BJ (cell line): ENCODE measurements at regions not wholly inside any gene's neighbourhood (a gene's known extent, or its start where the extent isn't known, plus 50 kb on each side); places are given as distances from the start of the nearest gene placed in this dataset.

Experiments used
- CTCF ChIA-PET: fragments of 350-600 bp; formaldehyde crosslinking; extraction: SDS; loops from one replicate; lab custom pipeline; 2021; ENCODE audit warnings: antibody characterized with exemption, inconsistent platforms; lab: Yijun Ruan, JAX
- POLR2A ChIA-PET: fragments of 300-600 bp; sonication (Branson Sonifier 250); formaldehyde crosslinking; extraction: SDS; loops from one replicate; lab custom pipeline; 2021; ENCODE audit warnings: antibody characterized with exemption; lab: Charles Lee
- DNase-seq: peaks from one replicate; pipeline ENCODE4 v3.0.0-alpha.2; 2011; ENCODE audit warnings: low read depth
- H3K27me3 ChIP-seq: 2 replicates; pipeline ENCODE4 v1.6.0; 2011; ENCODE audit warnings: low read length; ENCODE audit not compliant: control insufficient read depth, insufficient read depth
- H3K36me3 ChIP-seq: 2 replicates; pipeline ENCODE4 v1.5.1; 2011; ENCODE audit warnings: low read length; ENCODE audit not compliant: control insufficient read depth, insufficient read depth
- H3K4me3 ChIP-seq: 2 replicates; pipeline ENCODE4 v1.5.1; 2011; ENCODE audit warnings: low read depth, mild to moderate bottlenecking, control low read depth, low read length
- TF ChIP-seq, protein P1 (sequence below): IDR thresholded peaks from 2 replicates; pipeline ENCODE4 v1.5.1; 2011; ENCODE audit warnings: low read depth, mild to moderate bottlenecking, control low read depth, inconsistent platforms, low read length, moderate library complexity; ENCODE audit not compliant: insufficient read depth

DNA sequence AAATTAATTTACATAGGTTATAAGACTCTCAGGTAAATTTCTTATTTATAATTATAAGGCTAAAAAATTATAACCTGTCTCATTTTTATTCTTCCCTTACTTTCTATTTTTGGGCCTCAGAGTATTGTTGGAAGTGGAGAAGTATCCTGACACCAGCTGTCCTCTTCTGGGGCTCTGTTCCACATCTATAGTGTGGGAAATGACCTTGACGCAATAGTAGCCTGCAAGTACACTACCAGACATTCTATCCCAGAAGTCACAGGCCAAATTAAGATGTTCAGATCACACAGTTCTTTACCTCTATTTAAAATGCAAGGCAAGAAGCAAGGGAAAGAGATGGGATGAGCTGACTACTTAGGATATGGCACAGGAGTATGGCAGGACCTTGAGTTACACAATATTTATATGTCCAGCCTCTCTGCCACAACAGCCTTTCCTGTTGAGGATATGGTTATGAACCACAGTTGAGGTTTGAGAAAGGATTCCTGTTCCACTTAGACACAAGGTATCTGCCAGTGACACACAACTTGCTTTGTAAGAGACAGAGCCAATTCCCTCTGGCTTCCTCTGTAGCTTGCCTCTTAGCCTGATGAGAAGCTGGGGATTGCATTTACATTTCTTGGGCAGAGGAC is 158.0 kb upstream of the IL12A start:
- DNase-seq = no peak
- ChIA-PET POLR2A (interaction anchor here (0.6 kb wide), 1 partner anchor 24 kb away, joined by 4 read pairs; no protein-coding TSS in a partner anchor), CTCF (interaction anchor here (0.6 to 5.8 kb wide), 8 partner anchors 21 to 175 kb away, joined by 3 to 45 read pairs (median 4); no protein-coding TSS in a partner anchor)
- Histone ChIP-seq H3K27me3 (no peaks in the 10 kb centered on the region), H3K36me3 (no peaks in the 10 kb centered on the region), H3K4me3 (no peak overlapping the region)
- TF ChIP-seq, protein P1, sequence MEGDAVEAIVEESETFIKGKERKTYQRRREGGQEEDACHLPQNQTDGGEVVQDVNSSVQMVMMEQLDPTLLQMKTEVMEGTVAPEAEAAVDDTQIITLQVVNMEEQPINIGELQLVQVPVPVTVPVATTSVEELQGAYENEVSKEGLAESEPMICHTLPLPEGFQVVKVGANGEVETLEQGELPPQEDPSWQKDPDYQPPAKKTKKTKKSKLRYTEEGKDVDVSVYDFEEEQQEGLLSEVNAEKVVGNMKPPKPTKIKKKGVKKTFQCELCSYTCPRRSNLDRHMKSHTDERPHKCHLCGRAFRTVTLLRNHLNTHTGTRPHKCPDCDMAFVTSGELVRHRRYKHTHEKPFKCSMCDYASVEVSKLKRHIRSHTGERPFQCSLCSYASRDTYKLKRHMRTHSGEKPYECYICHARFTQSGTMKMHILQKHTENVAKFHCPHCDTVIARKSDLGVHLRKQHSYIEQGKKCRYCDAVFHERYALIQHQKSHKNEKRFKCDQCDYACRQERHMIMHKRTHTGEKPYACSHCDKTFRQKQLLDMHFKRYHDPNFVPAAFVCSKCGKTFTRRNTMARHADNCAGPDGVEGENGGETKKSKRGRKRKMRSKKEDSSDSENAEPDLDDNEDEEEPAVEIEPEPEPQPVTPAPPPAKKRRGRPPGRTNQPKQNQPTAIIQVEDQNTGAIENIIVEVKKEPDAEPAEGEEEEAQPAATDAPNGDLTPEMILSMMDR = no peak

DNA sequence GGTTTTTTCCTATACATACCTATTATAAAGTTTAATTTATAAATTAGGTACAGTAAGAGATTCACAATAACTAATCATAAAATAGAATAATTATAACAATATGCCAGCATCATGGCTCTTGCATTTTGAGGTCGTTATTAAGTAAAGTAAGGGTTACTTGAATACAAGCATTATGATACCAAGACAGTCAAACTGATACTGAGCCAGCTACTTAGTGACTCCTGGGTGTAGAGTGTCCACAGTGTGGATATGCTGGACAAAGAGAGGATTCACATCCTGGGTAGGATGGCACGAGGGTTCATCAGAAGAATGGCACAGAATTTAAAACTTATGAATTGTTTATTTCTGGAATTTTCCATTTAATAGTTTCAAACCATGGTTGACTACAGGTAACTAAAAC is 157.2 kb upstream of the IL12A start:
- Histone ChIP-seq H3K36me3 (no peaks in the 10 kb centered on the region), H3K27me3 (no peaks in the 10 kb centered on the region), H3K4me3 (no peak overlapping the region)
- TF ChIP-seq, protein P1 = no peak
- ChIA-PET POLR2A (no interaction called here), CTCF (interaction anchor here (0.6 to 5.8 kb wide), 4 partner anchors 23 to 174 kb away, joined by 3 to 32 read pairs (median 4); no protein-coding TSS in a partner anchor)
- no peak for DNase-seq

DNA sequence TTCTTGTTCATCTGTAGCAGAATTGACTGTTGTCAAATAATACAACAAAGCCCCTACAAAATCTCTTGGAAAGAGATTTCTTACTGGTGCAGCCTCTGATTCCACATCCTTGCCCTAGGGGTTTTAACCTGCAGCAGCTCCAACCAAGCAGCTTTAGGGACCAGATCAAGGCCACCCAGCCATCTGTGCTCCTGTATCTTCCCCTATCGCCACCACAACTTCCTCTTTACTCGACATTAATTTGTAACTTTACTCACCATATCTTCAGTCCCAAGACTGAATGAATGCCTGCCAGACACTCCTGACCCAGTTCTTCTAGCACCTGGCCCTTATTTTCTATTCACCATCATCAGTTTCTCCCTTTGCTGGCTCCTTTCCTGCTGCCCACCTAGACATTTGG is 156.6 kb upstream of the IL12A start:
- POLR2A ChIA-PET = no interaction called here
- DNase-seq = no peak

DNA sequence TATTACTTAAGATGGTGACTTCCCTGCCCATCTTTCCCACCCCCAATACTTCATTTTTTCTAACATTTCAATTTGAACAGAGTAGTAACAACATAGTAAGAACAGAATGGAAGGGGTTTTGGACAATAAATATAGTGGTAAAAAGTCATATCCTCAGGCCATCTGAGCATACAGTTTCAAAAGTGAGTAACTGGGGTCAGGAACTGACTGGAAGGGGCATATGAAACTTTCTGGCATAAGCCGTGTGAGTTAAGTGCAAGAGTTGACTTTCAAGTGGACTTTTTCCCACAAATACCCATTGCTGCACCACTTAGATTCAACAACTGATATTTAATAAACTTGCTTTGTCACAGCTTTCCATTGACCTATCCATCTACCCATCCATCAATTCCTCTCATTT is 153.5 kb upstream of the IL12A start:
- TF ChIP-seq, protein P1 = no peak
- ChIA-PET POLR2A (no interaction called here), CTCF (interaction anchor here (1.7 to 2.3 kb wide), 2 partner anchors 21 to 170 kb away, joined by 5 to 7 read pairs; no protein-coding TSS in a partner anchor)
- no peak for DNase-seq
- H3K36me3 ChIP-seq = no peaks in the 10 kb centered on the region
- H3K27me3 ChIP-seq = no peaks in the 10 kb centered on the region
- H3K4me3 ChIP-seq = no peak overlapping the region

More for the DNA sequence above, 156.6 kb upstream of the IL12A start:
- CTCF ChIA-PET = interaction anchor here (0.6 to 5.8 kb wide), 4 partner anchors 23 to 177 kb away, joined by 3 to 32 read pairs (median 4); no protein-coding TSS in a partner anchor
- TF ChIP-seq, protein P1 = no peak
- H3K27me3 ChIP-seq = no peaks in the 10 kb centered on the region
- no peaks in the 10 kb centered on the region for H3K36me3 ChIP-seq
- no peak overlapping the region for H3K4me3 ChIP-seq

DNA sequence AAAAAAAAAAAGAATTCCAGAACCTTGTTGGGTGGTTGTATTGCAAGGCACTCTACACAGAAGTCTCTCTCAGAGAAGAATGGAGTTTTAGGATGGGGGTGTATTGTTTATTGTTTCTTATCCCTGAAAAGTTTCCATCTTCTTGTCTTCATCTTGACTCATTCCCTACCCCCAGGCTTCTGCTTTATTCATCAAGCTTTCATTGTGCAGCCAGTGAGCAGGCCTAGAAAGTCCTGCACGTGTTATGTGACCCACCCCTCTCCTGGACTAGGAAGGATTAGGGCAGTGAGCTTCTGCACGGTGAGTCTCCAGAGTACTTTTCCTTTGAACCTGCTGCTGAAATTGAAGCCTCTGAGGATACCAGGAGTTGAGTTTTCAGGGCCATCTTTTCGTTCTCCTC is 150.9 kb upstream of the IL12A start:
- ChIA-PET CTCF (interaction anchor here (1.0 to 1.2 kb wide), 3 partner anchors 8 to 169 kb away, joined by 4 read pairs; no protein-coding TSS in a partner anchor), POLR2A (no interaction called here)
- Histone ChIP-seq H3K27me3 (no peaks in the 10 kb centered on the region), H3K36me3 (no peaks in the 10 kb centered on the region), H3K4me3 (no peak overlapping the region)
- DNase-seq = no peak
- TF ChIP-seq, protein P1 = no peak
